Right lobe of liver (tissue), 4 donors: ENCODE measurements at regions not wholly inside any gene's neighbourhood (a gene's known extent, or its start where the extent isn't known, plus 50 kb on each side); places are given as distances from the start of the nearest gene placed in this dataset.

Source experiments
- POLR2A ChIP-seq: fragments of 450-650 bp; IDR thresholded peaks from one replicate; pipeline ENCODE4 v1.6.1; 2017; ENCODE audit warnings: antibody characterized with exemption, mild to moderate bottlenecking
- TF ChIP-seq, protein P1 (sequence below), 4 donors: fragments of 200-600 bp in 3 of 4; fragments of 450-650 bp in 1 of 4; IDR thresholded peaks; one replicate each; pipeline versions ENCODE4 v1.5.1 to v1.8.0; 2016 to 2022; ENCODE audit warnings: antibody characterized with exemption in 4 of 4, mild to moderate bottlenecking in 2 of 4
- donor health status: DM: no; HTN: no; CAD: no.
- donor health status: DM: no; HTN: no; CAD: no.
- donor health status: DM: no; HTN: yes; CAD: no.

DNA sequence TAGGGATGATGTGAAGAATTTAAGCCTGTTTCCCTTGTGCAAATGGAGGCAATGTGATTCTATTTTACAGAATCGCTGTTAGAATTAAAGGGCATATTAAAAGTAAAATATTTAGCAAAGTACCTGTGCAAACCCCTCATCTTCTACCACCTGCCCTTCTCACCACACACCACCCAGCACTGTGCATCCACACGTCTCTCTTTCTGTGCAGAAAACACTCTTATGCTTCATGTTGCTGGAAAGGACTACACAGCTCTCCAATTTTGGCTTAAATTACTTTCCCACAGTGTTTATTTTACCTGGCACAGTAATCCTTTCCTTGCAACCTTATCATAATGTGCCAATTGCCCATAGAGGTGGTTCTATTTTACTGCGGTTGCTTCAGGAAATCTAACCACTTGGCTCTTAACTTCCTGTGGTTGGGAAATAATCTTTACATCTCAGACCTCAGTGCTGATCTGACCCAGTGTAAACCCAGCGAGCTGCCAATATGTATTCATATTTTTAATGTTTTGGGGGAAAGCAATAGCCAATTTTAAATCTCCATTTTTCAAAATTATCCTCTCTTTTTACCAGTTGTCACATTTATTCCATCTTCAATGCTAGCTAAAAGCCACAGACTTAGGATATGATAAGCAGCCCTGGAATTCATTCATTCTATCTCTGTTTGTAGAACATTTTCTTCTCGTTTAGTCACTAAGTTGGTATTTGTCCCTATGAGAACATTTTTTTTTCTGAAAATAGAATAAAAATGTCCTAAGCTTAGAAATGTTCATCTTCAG lies 250.9 kb downstream of the DSEL start:
- TF ChIP-seq, protein P1, sequence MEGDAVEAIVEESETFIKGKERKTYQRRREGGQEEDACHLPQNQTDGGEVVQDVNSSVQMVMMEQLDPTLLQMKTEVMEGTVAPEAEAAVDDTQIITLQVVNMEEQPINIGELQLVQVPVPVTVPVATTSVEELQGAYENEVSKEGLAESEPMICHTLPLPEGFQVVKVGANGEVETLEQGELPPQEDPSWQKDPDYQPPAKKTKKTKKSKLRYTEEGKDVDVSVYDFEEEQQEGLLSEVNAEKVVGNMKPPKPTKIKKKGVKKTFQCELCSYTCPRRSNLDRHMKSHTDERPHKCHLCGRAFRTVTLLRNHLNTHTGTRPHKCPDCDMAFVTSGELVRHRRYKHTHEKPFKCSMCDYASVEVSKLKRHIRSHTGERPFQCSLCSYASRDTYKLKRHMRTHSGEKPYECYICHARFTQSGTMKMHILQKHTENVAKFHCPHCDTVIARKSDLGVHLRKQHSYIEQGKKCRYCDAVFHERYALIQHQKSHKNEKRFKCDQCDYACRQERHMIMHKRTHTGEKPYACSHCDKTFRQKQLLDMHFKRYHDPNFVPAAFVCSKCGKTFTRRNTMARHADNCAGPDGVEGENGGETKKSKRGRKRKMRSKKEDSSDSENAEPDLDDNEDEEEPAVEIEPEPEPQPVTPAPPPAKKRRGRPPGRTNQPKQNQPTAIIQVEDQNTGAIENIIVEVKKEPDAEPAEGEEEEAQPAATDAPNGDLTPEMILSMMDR (IDR thresholded peaks at IDR 0.05), result no peak
- no peak for TF ChIP-seq POLR2A
